GM12873 (cell line): ENCODE measurements at regions not wholly inside any gene's neighbourhood (a gene's known extent, or its start where the extent isn't known, plus 50 kb on each side); places are given as distances from the start of the nearest gene placed in this dataset.

Experiments used
- TF ChIP-seq, protein P1 (sequence below): IDR thresholded peaks from 2 replicates; pipeline ENCODE4 v1.5.1; 2012; ENCODE audit warnings: low read depth, mild to moderate bottlenecking, moderate library complexity, low read length, control low read depth; ENCODE audit not compliant: insufficient read depth; ENCODE audit errors: missing control alignments

DNA sequence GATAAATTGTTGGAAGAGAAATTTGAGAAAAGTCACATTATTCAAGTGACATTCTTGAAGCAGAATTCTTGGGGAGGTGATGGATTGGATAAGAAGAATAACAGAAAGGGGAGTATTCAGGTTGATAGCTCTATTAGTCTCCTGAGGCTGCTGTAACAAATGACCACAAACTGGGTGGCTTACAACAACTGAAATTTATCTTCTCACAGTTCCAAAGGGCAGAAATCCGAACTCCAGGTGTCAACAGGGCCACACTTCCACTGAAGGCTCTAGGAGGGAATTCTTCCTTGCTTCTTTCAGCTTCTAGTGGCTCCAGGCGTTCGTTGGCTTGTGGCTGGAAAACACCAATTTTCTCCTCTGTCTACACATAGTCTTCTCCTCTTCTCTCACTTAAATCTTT, 99.8 kb downstream of the TES start:
- TF ChIP-seq, protein P1, sequence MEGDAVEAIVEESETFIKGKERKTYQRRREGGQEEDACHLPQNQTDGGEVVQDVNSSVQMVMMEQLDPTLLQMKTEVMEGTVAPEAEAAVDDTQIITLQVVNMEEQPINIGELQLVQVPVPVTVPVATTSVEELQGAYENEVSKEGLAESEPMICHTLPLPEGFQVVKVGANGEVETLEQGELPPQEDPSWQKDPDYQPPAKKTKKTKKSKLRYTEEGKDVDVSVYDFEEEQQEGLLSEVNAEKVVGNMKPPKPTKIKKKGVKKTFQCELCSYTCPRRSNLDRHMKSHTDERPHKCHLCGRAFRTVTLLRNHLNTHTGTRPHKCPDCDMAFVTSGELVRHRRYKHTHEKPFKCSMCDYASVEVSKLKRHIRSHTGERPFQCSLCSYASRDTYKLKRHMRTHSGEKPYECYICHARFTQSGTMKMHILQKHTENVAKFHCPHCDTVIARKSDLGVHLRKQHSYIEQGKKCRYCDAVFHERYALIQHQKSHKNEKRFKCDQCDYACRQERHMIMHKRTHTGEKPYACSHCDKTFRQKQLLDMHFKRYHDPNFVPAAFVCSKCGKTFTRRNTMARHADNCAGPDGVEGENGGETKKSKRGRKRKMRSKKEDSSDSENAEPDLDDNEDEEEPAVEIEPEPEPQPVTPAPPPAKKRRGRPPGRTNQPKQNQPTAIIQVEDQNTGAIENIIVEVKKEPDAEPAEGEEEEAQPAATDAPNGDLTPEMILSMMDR, result no peak

DNA sequence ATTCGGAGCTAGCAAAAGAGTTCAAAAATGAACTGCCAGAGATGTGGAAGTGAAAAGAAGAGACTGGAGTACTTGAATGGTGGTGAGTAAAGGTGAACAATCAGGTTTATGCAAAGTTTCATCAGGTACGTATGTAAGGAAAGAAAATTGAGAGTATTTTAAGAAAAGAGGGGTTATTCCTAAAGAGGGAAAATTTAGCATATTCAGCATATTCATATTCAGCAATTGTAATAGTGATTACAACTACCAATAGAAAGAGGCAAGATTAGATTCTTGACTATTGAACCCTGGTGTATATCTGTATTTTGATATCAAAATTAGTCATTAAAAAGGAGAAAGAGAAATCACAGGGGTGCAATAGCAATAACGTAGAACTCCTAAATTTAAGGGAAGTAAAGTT, 100.9 kb downstream of the TES start:
- TF ChIP-seq, protein P1, result no peak

DNA sequence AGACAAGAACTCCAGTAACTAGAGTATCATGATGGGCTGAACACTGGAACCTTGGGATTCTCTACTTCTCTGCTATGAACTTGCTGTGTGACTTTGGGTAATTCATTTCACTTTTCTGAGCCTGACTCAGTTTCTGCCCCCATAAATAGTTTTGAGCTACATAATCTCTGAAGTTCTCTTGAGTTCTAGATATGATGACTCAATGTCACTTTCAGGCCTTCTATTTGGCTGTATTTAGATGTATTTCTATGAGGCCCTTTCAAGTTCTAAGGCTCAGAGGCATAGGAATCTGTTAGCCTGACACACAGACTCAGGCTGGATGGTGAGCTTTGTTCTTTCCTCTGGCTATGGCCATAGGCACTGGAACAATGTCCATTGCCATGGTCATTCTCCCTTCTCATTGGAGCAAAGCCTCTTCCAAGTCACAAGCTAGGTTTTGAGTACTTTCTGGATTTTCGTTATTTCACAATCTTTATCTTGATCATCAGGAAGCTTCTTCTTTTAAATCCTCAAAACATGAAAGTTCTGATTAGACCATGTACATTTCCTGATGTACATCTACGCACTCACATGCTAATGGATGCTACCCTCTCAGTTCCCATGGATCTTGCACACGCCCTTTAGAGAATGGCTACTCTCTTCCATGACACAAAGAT, 101.6 kb downstream of the TES start:
- TF ChIP-seq, protein P1, result no peak

DNA sequence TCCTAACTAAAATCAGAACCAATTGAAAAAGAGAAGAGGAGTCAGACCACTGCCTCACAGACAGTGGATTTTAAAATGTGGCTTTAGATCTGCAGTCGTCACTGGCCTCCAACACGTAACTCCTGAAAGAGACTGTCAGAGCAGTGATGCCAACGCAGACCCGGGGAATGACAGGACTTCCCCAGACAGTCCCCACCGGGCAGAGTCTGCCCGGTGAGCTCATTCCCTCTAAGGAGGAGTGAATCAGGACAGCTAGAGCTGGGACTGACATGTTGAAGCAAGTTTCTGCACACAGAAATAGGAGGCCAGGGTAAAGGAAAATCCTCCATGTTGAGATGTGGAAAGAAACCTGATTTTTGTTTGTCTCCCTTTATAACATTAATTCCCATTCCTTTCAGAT, 105.0 kb downstream of the TES start:
- TF ChIP-seq, protein P1, result no peak

DNA sequence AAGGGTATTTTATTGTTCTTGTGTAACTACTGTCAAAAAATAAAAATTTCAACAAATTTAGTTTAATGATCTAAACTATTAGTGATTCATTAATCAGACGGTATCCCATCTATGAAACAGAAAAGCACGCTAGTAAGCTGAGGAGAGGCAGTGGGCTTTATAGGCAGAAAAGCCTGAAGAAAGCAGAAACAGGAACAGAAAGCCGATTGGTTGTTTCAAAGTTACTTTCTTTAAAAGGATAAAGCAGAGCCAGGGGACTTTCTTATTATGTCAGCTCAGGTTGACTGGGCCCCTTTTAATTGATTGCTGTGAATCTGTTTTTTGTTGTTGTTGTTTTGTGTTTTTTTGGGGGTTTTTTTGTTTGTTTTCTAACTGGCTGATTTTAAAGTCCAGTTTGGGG, 105.5 kb downstream of the TES start:
- TF ChIP-seq, protein P1, result no peak

DNA sequence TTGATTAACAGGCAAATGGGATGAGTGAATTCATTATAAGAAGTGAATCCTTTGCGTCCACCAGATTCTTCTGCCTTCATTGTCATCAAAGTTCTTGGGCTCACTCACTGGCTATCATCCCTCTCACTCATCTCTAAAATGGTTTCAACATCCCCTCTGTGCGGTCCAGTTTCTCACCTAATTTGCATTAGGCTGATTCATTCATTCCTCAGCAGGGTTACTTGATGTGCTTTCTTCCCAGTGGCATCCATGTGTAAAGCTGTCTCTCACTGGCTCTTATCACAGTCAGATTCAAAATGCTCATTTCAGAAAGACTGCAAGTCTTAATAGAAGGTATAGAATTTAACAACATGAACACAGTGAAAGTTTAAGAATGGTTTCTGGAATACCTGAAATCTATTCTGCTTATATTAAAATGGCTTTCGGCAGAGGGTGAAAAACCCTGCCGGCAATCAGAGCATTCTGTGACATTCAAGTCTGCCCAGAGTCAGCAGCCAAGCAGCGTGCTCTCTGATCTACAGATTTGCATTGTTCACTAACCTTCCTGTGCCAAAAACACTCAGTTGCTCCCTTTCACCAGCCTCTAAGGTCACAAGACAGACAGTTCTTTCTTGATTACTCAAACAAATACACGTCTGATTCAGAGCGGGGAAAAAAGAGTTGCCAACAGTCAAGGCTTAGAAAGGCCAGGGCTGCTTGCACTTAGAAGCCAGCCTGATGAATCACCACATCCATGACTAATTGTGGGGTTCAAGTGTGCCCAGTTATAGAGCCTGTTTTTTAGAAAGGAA, 106.7 kb downstream of the TES start:
- TF ChIP-seq, protein P1, result no peak

DNA sequence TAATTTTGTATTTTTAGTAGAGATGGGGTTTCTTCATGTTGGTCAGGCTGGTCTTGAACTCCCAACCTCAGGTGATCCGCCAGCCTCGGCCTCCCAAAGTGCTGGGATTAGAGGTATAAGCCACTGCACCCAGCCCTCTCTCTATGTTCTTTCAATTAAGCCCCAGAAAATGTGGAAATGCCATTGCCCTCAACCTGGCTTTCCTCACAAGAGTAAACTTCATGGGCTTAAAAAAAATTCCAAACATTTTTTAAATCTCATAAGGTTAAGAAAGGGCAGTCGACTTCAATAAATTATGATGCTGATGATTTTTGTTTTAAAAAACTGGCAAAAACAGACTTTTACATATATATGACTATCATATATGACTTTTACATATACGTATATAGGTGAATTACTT, 107.6 kb downstream of the TES start:
- TF ChIP-seq, protein P1, result no peak
